ENCODE measurements at regions not wholly inside any gene's neighbourhood (a gene's known extent, or its start where the extent isn't known, plus 50 kb on each side); places are given as distances from the start of the nearest gene placed in this dataset.

GRCh38 chr12:61652265-61652664 lies 607.9 kb upstream of the USP15 start:
- TF ChIP-seq CTCF (IDR thresholded peaks at IDR 0.05) = no peak
- no peak for ATAC-seq (ENCODE audit: insufficient number of reproducible peaks, low FRiP score, low read depth)

GRCh38 chr12:61654698-61655097 lies 605.5 kb upstream of the USP15 start:
- no peak overlapping the region for H3K27ac ChIP-seq
- ATAC-seq (ENCODE audit: insufficient number of reproducible peaks, low FRiP score, low read depth) (no peak), DNase-seq (ENCODE audit: low spot score) (no peak)
- H3K9me3 ChIP-seq = no peaks in the 10 kb centered on the region
- no peak for TF ChIP-seq CTCF (IDR thresholded peaks at IDR 0.05)
- H3K27me3 ChIP-seq (replicated peaks; ENCODE audit: insufficient read depth) = no peaks in the 10 kb centered on the region
- no peak overlapping the region for H3K4me3 ChIP-seq
- no peaks in the 10 kb centered on the region for H3K36me3 ChIP-seq
- H3K4me1 ChIP-seq (ENCODE audit: control insufficient read depth in 1 of 2, low read depth in 2 of 2) = peaks cover 0 to 9% of the 10 kb centered on the region in 2 donors

More at GRCh38 chr12:61652265-61652664, 607.9 kb upstream of the USP15 start:
- Histone ChIP-seq H3K27ac (no peak overlapping the region), H3K36me3 (no peaks in the 10 kb centered on the region), H3K27me3 (replicated peaks; ENCODE audit: insufficient read depth) (no peaks in the 10 kb centered on the region), H3K9me3 (no peaks in the 10 kb centered on the region), H3K4me3 (no peak overlapping the region), H3K4me1 (ENCODE audit: control insufficient read depth in 1 of 2, low read depth in 2 of 2) (peaks cover 0 to 9% of the 10 kb centered on the region in 2 donors)
- no peak for DNase-seq (ENCODE audit: low spot score)

- no peak for ATAC-seq (ENCODE audit: insufficient number of reproducible peaks, low FRiP score, low read depth)
These were observed 605.0 kb upstream of the USP15 start for GRCh38 chr12:61655241-61655640.

GRCh38 chr12:61667676-61668075 lies 592.5 kb upstream of the USP15 start:
- H3K36me3 ChIP-seq = no peaks in the 10 kb centered on the region
- H3K4me1 ChIP-seq (ENCODE audit: control insufficient read depth in 1 of 2, low read depth in 2 of 2) = no peaks in the 10 kb centered on the region
- TF ChIP-seq CTCF (IDR thresholded peaks at IDR 0.05) = no peak
- DNase-seq (ENCODE audit: low spot score) (no peak), ATAC-seq (ENCODE audit: insufficient number of reproducible peaks, low FRiP score, low read depth) (no peak)
- no peak overlapping the region for H3K4me3 ChIP-seq
- no peaks in the 10 kb centered on the region for H3K27me3 ChIP-seq (replicated peaks; ENCODE audit: insufficient read depth)
- peaks cover 3% of the 10 kb centered on the region for H3K9me3 ChIP-seq
- no peak overlapping the region for H3K27ac ChIP-seq

More at GRCh38 chr12:61655241-61655640, 605.0 kb upstream of the USP15 start:
- H3K9me3 ChIP-seq = no peaks in the 10 kb centered on the region
- no peak overlapping the region for H3K4me3 ChIP-seq
- no peaks in the 10 kb centered on the region for H3K36me3 ChIP-seq
- DNase-seq (ENCODE audit: low spot score) = no peak
- no peak overlapping the region for H3K27ac ChIP-seq
- H3K27me3 ChIP-seq (replicated peaks; ENCODE audit: insufficient read depth) = no peaks in the 10 kb centered on the region
- TF ChIP-seq CTCF (IDR thresholded peaks at IDR 0.05) = no peak
- H3K4me1 ChIP-seq (ENCODE audit: control insufficient read depth in 1 of 2, low read depth in 2 of 2) = peaks cover 0 to 9% of the 10 kb centered on the region in 2 donors

- no peak overlapping the region for H3K4me3 ChIP-seq
- DNase-seq (ENCODE audit: low spot score) (no peak), ATAC-seq (ENCODE audit: insufficient number of reproducible peaks, low FRiP score, low read depth) (no peak)
- H3K36me3 ChIP-seq = no peaks in the 10 kb centered on the region
- no peaks in the 10 kb centered on the region for H3K4me1 ChIP-seq (ENCODE audit: control insufficient read depth in 1 of 2, low read depth in 2 of 2)
- no peaks in the 10 kb centered on the region for H3K27me3 ChIP-seq (replicated peaks; ENCODE audit: insufficient read depth)
- no peaks in the 10 kb centered on the region for H3K9me3 ChIP-seq
- H3K27ac ChIP-seq = no peak overlapping the region
- no peak for TF ChIP-seq CTCF (IDR thresholded peaks at IDR 0.05)
These were observed 583.7 kb upstream of the USP15 start for GRCh38 chr12:61676520-61676919.

Measured in thoracic aorta (tissue), 2 donors.